GM23338 (cell line): ENCODE measurements at regions not wholly inside any gene's neighbourhood (a gene's known extent, or its start where the extent isn't known, plus 50 kb on each side); places are given as distances from the start of the nearest gene placed in this dataset.

Experiments used
- ATAC-seq: fragments of 200-7000 bp; cut with Tn5 transposase; 3 replicates; pipeline ENCODE4 v1.9.1; 2020
- DNase-seq: peaks from one replicate; pipeline ENCODE4 v3.0.0-alpha.2; 2015; ENCODE audit warnings: low spot score
- H2AFZ ChIP-seq: fragments of 200-600 bp; sonication (generic); 2 replicates; pipeline ENCODE4 v1.8.0; 2016; ENCODE audit warnings: antibody characterized with exemption, mild to moderate bottlenecking, moderate library complexity
- H3F3A ChIP-seq: fragments of 200-600 bp; sonication (generic); replicated peaks from 2 replicates; pipeline ENCODE4 v1.8.0; 2017; ENCODE audit warnings: antibody characterized with exemption, mixed run types, low read depth
- H3K27ac ChIP-seq: fragments of 200-600 bp; sonication (generic); 2 replicates; pipeline ENCODE4 v1.6.1; 2016; ENCODE audit warnings: low read depth
- H3K27me3 ChIP-seq: fragments of 200-600 bp; sonication (generic); 2 replicates; pipeline ENCODE4 v1.8.0; 2016; ENCODE audit warnings: mild to moderate bottlenecking, mixed run types, moderate library complexity; ENCODE audit not compliant: insufficient read depth
- H3K36me3 ChIP-seq: fragments of 200-600 bp; sonication (generic); 2 replicates; pipeline ENCODE4 v1.8.0; 2016; ENCODE audit warnings: mild to moderate bottlenecking; ENCODE audit not compliant: insufficient read depth
- H3K4me1 ChIP-seq: fragments of 200-600 bp; sonication (generic); 2 replicates; pipeline ENCODE4 v1.8.0; 2016; ENCODE audit warnings: mild to moderate bottlenecking, moderate library complexity; ENCODE audit not compliant: insufficient read depth
- H3K4me2 ChIP-seq: fragments of 200-600 bp; sonication (generic); 2 replicates; pipeline ENCODE4 v1.7.1; 2017; ENCODE audit warnings: mixed run types
- H3K4me3 ChIP-seq: fragments of 200-600 bp; sonication (generic); 2 replicates; pipeline ENCODE4 v1.6.1; 2016; ENCODE audit warnings: mixed run types
- H3K79me2 ChIP-seq: fragments of 200-600 bp; sonication (generic); replicated peaks from 2 replicates; pipeline ENCODE4 v1.8.0; 2017; ENCODE audit warnings: mild to moderate bottlenecking; ENCODE audit not compliant: insufficient read depth
- H3K9me2 ChIP-seq: fragments of 200-600 bp; sonication (generic); 2 replicates; pipeline ENCODE4 v1.8.0; 2017; ENCODE audit not compliant: insufficient read depth
- H4K20me1 ChIP-seq: fragments of 200-600 bp; sonication (generic); replicated peaks from 2 replicates; pipeline ENCODE4 v1.8.0; 2017; ENCODE audit warnings: mild to moderate bottlenecking; ENCODE audit not compliant: insufficient read depth
- H3K27ac Mint-ChIP-seq: 2 replicates; pipeline ENCODE4 v1.8.0; 2020; ENCODE audit warnings: inconsistent platforms, mild to moderate bottlenecking, moderate library complexity, mixed read lengths
- H3K27me3 Mint-ChIP-seq: 3 replicates; pipeline ENCODE4 v1.8.0; 2022; ENCODE audit warnings: low read depth, mild to moderate bottlenecking, moderate library complexity, mixed read lengths, inconsistent platforms; ENCODE audit not compliant: insufficient read depth, poor library complexity
- H3K36me3 Mint-ChIP-seq: 3 replicates; pipeline ENCODE4 v1.8.0; 2021; ENCODE audit warnings: low read depth, mild to moderate bottlenecking, inconsistent platforms, moderate library complexity, mixed read lengths
- H3K4me1 Mint-ChIP-seq: 3 replicates; pipeline ENCODE4 v1.8.0; 2020; ENCODE audit warnings: mild to moderate bottlenecking, inconsistent platforms, mixed read lengths
- H3K4me3 Mint-ChIP-seq: 3 replicates; pipeline ENCODE4 v1.8.0; 2021; ENCODE audit warnings: moderate library complexity, mild to moderate bottlenecking, inconsistent platforms, mixed read lengths
- H3K9me3 Mint-ChIP-seq: 3 replicates; pipeline ENCODE4 v1.8.0; 2020; ENCODE audit warnings: moderate library complexity, mild to moderate bottlenecking, inconsistent platforms, mixed read lengths
- CREB1 ChIP-seq: fragments of 250-450 bp; sonication (Bioruptor Pico); IDR thresholded peaks from 2 replicates; pipeline ENCODE4 v1.5.0; 2020; ENCODE audit warnings: low read depth, mild to moderate bottlenecking, moderate library complexity
- EZH2 ChIP-seq: fragments of 200-600 bp; sonication (generic); IDR thresholded peaks from one replicate; pipeline ENCODE4 v1.8.0; 2017; ENCODE audit warnings: antibody characterized with exemption, mild to moderate bottlenecking, low read depth; ENCODE audit not compliant: unreplicated experiment
- EZH2phosphoT487 ChIP-seq: fragments of 200-600 bp; sonication (generic); IDR thresholded peaks from one replicate; pipeline ENCODE4 v1.8.1; 2018; ENCODE audit warnings: antibody characterized with exemption; ENCODE audit not compliant: unreplicated experiment
- JUNB ChIP-seq: IDR thresholded peaks from one replicate; pipeline ENCODE4 v1.6.1; 2016; ENCODE audit warnings: antibody characterized with exemption; ENCODE audit not compliant: unreplicated experiment
- NANOG ChIP-seq: IDR thresholded peaks from 2 replicates; pipeline ENCODE4 v1.6.1; 2016; ENCODE audit warnings: antibody characterized with exemption, borderline replicate concordance
- POLR2AphosphoS5 ChIP-seq: IDR thresholded peaks from 2 replicates; pipeline ENCODE4 v1.6.1; 2016; ENCODE audit warnings: antibody characterized with exemption, low read depth
- STAT1 ChIP-seq: IDR thresholded peaks from one replicate; pipeline ENCODE4 v1.6.1; 2016; ENCODE audit warnings: antibody characterized with exemption; ENCODE audit not compliant: unreplicated experiment
- ZNF114 ChIP-seq: fragments of 250-450 bp; sonication (Bioruptor Pico); IDR thresholded peaks from 2 replicates; pipeline ENCODE4 v1.5.0; 2020; ENCODE audit warnings: mild to moderate bottlenecking, moderate library complexity
- ZNF331 ChIP-seq: fragments of 250-450 bp; sonication (Bioruptor Pico); IDR thresholded peaks from 2 replicates; pipeline ENCODE4 v1.5.0; 2020; ENCODE audit warnings: low read depth, mild to moderate bottlenecking, moderate library complexity
- ZNF462 ChIP-seq: fragments of 250-450 bp; sonication (Bioruptor Pico); IDR thresholded peaks from 2 replicates; pipeline ENCODE4 v1.5.0; 2020; ENCODE audit warnings: mild to moderate bottlenecking, moderate library complexity
- TF ChIP-seq, protein P1 (sequence below): IDR thresholded peaks from 2 replicates; pipeline ENCODE4 v1.6.1; 2016; ENCODE audit warnings: antibody characterized with exemption
- TF ChIP-seq, protein P2 (sequence below): IDR thresholded peaks from one replicate; pipeline ENCODE4 v1.6.1; 2018; ENCODE audit warnings: antibody characterized with exemption; ENCODE audit not compliant: unreplicated experiment
- TF ChIP-seq, protein P3 (sequence below), 2 experiments: fragments of 200-600 bp in 1 of 2; sonication (generic) in 1 of 2; conservative IDR thresholded peaks; 2 replicates each; pipeline versions ENCODE4 v1.5.1 to v1.6.1; 2016 to 2017; ENCODE audit warnings: antibody characterized with exemption in 2 of 2, low read depth in 2 of 2, mild to moderate bottlenecking in 2 of 2, moderate library complexity in 1 of 2

GRCh38 chr6:8639928-8640649 lies 204.7 kb upstream of the SLC35B3 start:
- Histone ChIP-seq H3K27ac (no peak overlapping the region), H3K4me1 (no peaks in the 10 kb centered on the region), H3F3A (no peaks in the 10 kb centered on the region), H2AFZ (no peak overlapping the region), H3K4me3 (no peak overlapping the region), H3K36me3 (no peaks in the 10 kb centered on the region), H4K20me1 (no peaks in the 10 kb centered on the region), H3K27me3 (no peaks in the 10 kb centered on the region), H3K9me2 (peaks cover 5% of the 10 kb centered on the region; the same call in 1 of the 2 replicates), H3K79me2 (no peaks in the 10 kb centered on the region), H3K4me2 (no peak overlapping the region)
- Mint-ChIP-seq H3K27ac (no peak overlapping the region), H3K4me3 (no peak overlapping the region), H3K4me1 (no peaks in the 10 kb centered on the region; the same call in 2 of the 3 replicates), H3K36me3 (no peaks in the 10 kb centered on the region), H3K27me3 (no peaks in the 10 kb centered on the region), H3K9me3 (peaks cover 13% of the 10 kb centered on the region; the same call in 2 of the 3 replicates)
- TF ChIP-seq, protein P1, sequence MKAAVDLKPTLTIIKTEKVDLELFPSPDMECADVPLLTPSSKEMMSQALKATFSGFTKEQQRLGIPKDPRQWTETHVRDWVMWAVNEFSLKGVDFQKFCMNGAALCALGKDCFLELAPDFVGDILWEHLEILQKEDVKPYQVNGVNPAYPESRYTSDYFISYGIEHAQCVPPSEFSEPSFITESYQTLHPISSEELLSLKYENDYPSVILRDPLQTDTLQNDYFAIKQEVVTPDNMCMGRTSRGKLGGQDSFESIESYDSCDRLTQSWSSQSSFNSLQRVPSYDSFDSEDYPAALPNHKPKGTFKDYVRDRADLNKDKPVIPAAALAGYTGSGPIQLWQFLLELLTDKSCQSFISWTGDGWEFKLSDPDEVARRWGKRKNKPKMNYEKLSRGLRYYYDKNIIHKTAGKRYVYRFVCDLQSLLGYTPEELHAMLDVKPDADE: no peak
- TF ChIP-seq POLR2AphosphoS5 (no peak), ZNF331 (no peak), ZNF114 (no peak), EZH2 (no peak), JUNB (no peak), CREB1 (CRISPR knock-in tag) (no peak), ZNF462 (CRISPR knock-in tag) (no peak), STAT1 (no peak), EZH2phosphoT487 (no peak), NANOG (no peak)
- TF ChIP-seq, protein P2, sequence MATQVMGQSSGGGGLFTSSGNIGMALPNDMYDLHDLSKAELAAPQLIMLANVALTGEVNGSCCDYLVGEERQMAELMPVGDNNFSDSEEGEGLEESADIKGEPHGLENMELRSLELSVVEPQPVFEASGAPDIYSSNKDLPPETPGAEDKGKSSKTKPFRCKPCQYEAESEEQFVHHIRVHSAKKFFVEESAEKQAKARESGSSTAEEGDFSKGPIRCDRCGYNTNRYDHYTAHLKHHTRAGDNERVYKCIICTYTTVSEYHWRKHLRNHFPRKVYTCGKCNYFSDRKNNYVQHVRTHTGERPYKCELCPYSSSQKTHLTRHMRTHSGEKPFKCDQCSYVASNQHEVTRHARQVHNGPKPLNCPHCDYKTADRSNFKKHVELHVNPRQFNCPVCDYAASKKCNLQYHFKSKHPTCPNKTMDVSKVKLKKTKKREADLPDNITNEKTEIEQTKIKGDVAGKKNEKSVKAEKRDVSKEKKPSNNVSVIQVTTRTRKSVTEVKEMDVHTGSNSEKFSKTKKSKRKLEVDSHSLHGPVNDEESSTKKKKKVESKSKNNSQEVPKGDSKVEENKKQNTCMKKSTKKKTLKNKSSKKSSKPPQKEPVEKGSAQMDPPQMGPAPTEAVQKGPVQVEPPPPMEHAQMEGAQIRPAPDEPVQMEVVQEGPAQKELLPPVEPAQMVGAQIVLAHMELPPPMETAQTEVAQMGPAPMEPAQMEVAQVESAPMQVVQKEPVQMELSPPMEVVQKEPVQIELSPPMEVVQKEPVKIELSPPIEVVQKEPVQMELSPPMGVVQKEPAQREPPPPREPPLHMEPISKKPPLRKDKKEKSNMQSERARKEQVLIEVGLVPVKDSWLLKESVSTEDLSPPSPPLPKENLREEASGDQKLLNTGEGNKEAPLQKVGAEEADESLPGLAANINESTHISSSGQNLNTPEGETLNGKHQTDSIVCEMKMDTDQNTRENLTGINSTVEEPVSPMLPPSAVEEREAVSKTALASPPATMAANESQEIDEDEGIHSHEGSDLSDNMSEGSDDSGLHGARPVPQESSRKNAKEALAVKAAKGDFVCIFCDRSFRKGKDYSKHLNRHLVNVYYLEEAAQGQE: no peak
- TF ChIP-seq, protein P3, sequence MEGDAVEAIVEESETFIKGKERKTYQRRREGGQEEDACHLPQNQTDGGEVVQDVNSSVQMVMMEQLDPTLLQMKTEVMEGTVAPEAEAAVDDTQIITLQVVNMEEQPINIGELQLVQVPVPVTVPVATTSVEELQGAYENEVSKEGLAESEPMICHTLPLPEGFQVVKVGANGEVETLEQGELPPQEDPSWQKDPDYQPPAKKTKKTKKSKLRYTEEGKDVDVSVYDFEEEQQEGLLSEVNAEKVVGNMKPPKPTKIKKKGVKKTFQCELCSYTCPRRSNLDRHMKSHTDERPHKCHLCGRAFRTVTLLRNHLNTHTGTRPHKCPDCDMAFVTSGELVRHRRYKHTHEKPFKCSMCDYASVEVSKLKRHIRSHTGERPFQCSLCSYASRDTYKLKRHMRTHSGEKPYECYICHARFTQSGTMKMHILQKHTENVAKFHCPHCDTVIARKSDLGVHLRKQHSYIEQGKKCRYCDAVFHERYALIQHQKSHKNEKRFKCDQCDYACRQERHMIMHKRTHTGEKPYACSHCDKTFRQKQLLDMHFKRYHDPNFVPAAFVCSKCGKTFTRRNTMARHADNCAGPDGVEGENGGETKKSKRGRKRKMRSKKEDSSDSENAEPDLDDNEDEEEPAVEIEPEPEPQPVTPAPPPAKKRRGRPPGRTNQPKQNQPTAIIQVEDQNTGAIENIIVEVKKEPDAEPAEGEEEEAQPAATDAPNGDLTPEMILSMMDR (conservative IDR thresholded peaks at IDR 0.05; ENCODE audit: low read depth in 2 of 2): no peak
- no peak for DNase-seq
- ATAC-seq: no peak
